Natural killer cell (primary cell): ENCODE measurements at regions not wholly inside any gene's neighbourhood (a gene's known extent, or its start where the extent isn't known, plus 50 kb on each side); places are given as distances from the start of the nearest gene placed in this dataset.

Source experiments
- ATAC-seq, 3 donors: fragments of 150-1000 bp in 2 of 3; fragments of 200-7000 bp in 1 of 3; cut with Tn5 transposase; 1 replicate in 1 of 3; 2 replicates in 2 of 3; pipeline ENCODE4 v1.10.0; 2021; ENCODE audit warnings: mild to moderate bottlenecking in 2 of 3, moderate library complexity in 2 of 3
- DNase-seq, 2 donors: peaks; one replicate each; pipeline versions ENCODE4 v3.0.0 to v3.0.0-alpha.2; 2013 to 2021; ENCODE audit warnings: mixed read lengths in 1 of 2
- H3K27ac ChIP-seq: one replicate; pipeline ENCODE4 v1.5.1; 2013; ENCODE audit warnings: mild to moderate bottlenecking, low read length
- H3K27me3 ChIP-seq: one replicate; pipeline ENCODE4 v1.6.1; 2013; ENCODE audit warnings: low read length; ENCODE audit not compliant: control insufficient read depth, insufficient read depth
- H3K36me3 ChIP-seq: one replicate; pipeline ENCODE4 v1.6.1; 2013; ENCODE audit warnings: low read length; ENCODE audit not compliant: control insufficient read depth, insufficient read depth
- H3K4me1 ChIP-seq: one replicate; pipeline ENCODE4 v1.6.1; 2013; ENCODE audit warnings: low read length; ENCODE audit not compliant: control insufficient read depth, insufficient read depth
- H3K4me3 ChIP-seq: one replicate; pipeline ENCODE4 v1.5.1; 2013; ENCODE audit warnings: low read length
- H3K9me3 ChIP-seq: one replicate; pipeline ENCODE4 v1.6.1; 2013; ENCODE audit warnings: low read length; ENCODE audit not compliant: control insufficient read depth, insufficient read depth
- H3K27ac Mint-ChIP-seq, 2 donors: one replicate each; pipeline ENCODE4 v1.8.0; 2022; ENCODE audit warnings: mild to moderate bottlenecking in 2 of 2, mixed read lengths in 2 of 2, moderate library complexity in 1 of 2
- H3K27me3 Mint-ChIP-seq, 2 donors: one replicate each; pipeline ENCODE4 v1.8.0; 2022; ENCODE audit warnings: low read depth in 2 of 2, mixed read lengths in 2 of 2
- H3K36me3 Mint-ChIP-seq: one replicate; pipeline ENCODE4 v1.8.0; 2022; ENCODE audit warnings: mixed read lengths
- H3K4me1 Mint-ChIP-seq, 2 donors: one replicate each; pipeline ENCODE4 v1.8.0; 2022; ENCODE audit warnings: mixed read lengths in 2 of 2
- H3K4me3 Mint-ChIP-seq: one replicate; pipeline ENCODE4 v1.8.0; 2022; ENCODE audit warnings: mild to moderate bottlenecking, moderate library complexity, mixed read lengths
- H3K9me3 Mint-ChIP-seq, 2 donors: one replicate each; pipeline ENCODE4 v1.8.0; 2022; ENCODE audit warnings: mixed read lengths in 2 of 2
- CTCF ChIP-seq: fragments of 200-600 bp; IDR thresholded peaks from one replicate; pipeline ENCODE4 v1.8.0; 2022; ENCODE audit warnings: antibody characterized with exemption
- WGBS: methylation state at CpG from one replicate; pipeline ENCODE4 v1.1.7; 2013; ENCODE audit warnings: missing lambda C conversion rate; ENCODE audit not compliant: insufficient coverage; 5-methylcytosine and 5-hydroxymethylcytosine counted together
- intact Hi-C: fragments of 100-400 bp; cut with micrococcal nuclease; formaldehyde crosslinking; loops from one replicate; pipeline ENCODE4 v1.14.2; 2022

- Mint-ChIP-seq H3K27ac (no peak overlapping the region), H3K27me3 (no peaks in the 10 kb centered on the region), H3K36me3 (no peaks in the 10 kb centered on the region), H3K9me3 (peaks cover 4 to 10% of the 10 kb centered on the region in 2 donors), H3K4me1 (no peaks in the 10 kb centered on the region), H3K4me3 (no peak overlapping the region)
- no peaks in the 10 kb centered on the region for H3K9me3 ChIP-seq
- ATAC-seq (no peak), DNase-seq (no peak)
- H3K36me3 ChIP-seq = no peaks in the 10 kb centered on the region
- no peak for TF ChIP-seq CTCF
- H3K27me3 ChIP-seq = no peaks in the 10 kb centered on the region
- H3K4me3 ChIP-seq = no peak overlapping the region
- WGBS = no CpG with 5 or more reads among the region's 2 CpGs
- no peaks in the 10 kb centered on the region for H3K4me1 ChIP-seq
- intact Hi-C loops = no loop called here
- no peak overlapping the region for H3K27ac ChIP-seq
These were observed 366.2 kb upstream of the MON1B start for GRCh38 chr16:76824791-76825190.

- H3K27me3 Mint-ChIP-seq = no peaks in the 10 kb centered on the region
- H3K4me1 ChIP-seq = no peaks in the 10 kb centered on the region
- no peak for ATAC-seq
- no peak overlapping the region for H3K4me3 Mint-ChIP-seq
- DNase-seq = no peak
- no peaks in the 10 kb centered on the region for H3K4me1 Mint-ChIP-seq
- no peak for TF ChIP-seq CTCF
- H3K36me3 Mint-ChIP-seq = no peaks in the 10 kb centered on the region
- no peak overlapping the region for H3K27ac Mint-ChIP-seq
- 95% methylated on average over 3 of the region's 4 CpGs for WGBS
- H3K27ac ChIP-seq = no peak overlapping the region
- H3K27me3 ChIP-seq = no peaks in the 10 kb centered on the region
- H3K4me3 ChIP-seq = no peak overlapping the region
- intact Hi-C loops = no loop called here
- H3K9me3 ChIP-seq = no peaks in the 10 kb centered on the region
- H3K9me3 Mint-ChIP-seq = peaks cover under 1 to 8% of the 10 kb centered on the region in 2 donors
- H3K36me3 ChIP-seq = no peaks in the 10 kb centered on the region
These were observed 355.7 kb upstream of the MON1B start for GRCh38 chr16:76835339-76835738.

- DNase-seq = no peak
- H3K36me3 Mint-ChIP-seq = no peaks in the 10 kb centered on the region
- no peaks in the 10 kb centered on the region for H3K27me3 ChIP-seq
- no peak overlapping the region for H3K4me3 ChIP-seq
- H3K4me3 Mint-ChIP-seq = no peak overlapping the region
- no peaks in the 10 kb centered on the region for H3K9me3 ChIP-seq
- no peak for TF ChIP-seq CTCF
- H3K4me1 ChIP-seq = no peaks in the 10 kb centered on the region
- 87% methylated on average over 2 of the region's 5 CpGs for WGBS
- intact Hi-C loops = no loop called here
- H3K27ac Mint-ChIP-seq = no peak overlapping the region
- no peaks in the 10 kb centered on the region for H3K36me3 ChIP-seq
- H3K9me3 Mint-ChIP-seq = peaks cover 0 to 8% of the 10 kb centered on the region in 2 donors
- H3K27ac ChIP-seq = no peak overlapping the region
- no peak for ATAC-seq
- H3K4me1 Mint-ChIP-seq = no peaks in the 10 kb centered on the region
- H3K27me3 Mint-ChIP-seq = no peaks in the 10 kb centered on the region
These were observed 355.1 kb upstream of the MON1B start for GRCh38 chr16:76835779-76836300.

- Mint-ChIP-seq H3K4me1 (no peaks in the 10 kb centered on the region), H3K36me3 (peaks cover 4% of the 10 kb centered on the region), H3K27ac (no peak overlapping the region), H3K4me3 (no peak overlapping the region), H3K27me3 (no peaks in the 10 kb centered on the region), H3K9me3 (peaks cover 4 to 8% of the 10 kb centered on the region in 2 donors)
- no peaks in the 10 kb centered on the region for H3K27me3 ChIP-seq
- H3K36me3 ChIP-seq = no peaks in the 10 kb centered on the region
- H3K9me3 ChIP-seq = no peaks in the 10 kb centered on the region
- ATAC-seq (no peak), DNase-seq (no peak)
- TF ChIP-seq CTCF = no peak
- intact Hi-C loops = no loop called here
- no peaks in the 10 kb centered on the region for H3K4me1 ChIP-seq
- 84% methylated on average over 5 of the region's 5 CpGs for WGBS
- no peak overlapping the region for H3K4me3 ChIP-seq
- no peak overlapping the region for H3K27ac ChIP-seq
These were observed 353.1 kb upstream of the MON1B start for GRCh38 chr16:76837872-76838271.
